Right atrium auricular region (tissue), 2 donors: ENCODE measurements at regions not wholly inside any gene's neighbourhood (a gene's known extent, or its start where the extent isn't known, plus 50 kb on each side); places are given as distances from the start of the nearest gene placed in this dataset.

Experiments used
- DNase-seq: peaks from one replicate; pipeline ENCODE4 v3.0.0-alpha.2; 2019; ENCODE audit warnings: low spot score
- H3K27ac ChIP-seq, 2 donors: fragments of 200-600 bp; sonication (generic); 1 replicate in 1 of 2; 2 replicates in 1 of 2; pipeline ENCODE4 v1.5.1; 2016 to 2019
- H3K27me3 ChIP-seq, 2 donors: fragments of 200-600 bp; sonication (generic); one replicate each; pipeline versions ENCODE4 v1.5.1 to v1.6.0; 2017 to 2019
- H3K36me3 ChIP-seq: fragments of 200-600 bp; sonication (generic); one replicate; pipeline ENCODE4 v1.5.1; 2016
- H3K4me1 ChIP-seq, 2 donors: fragments of 200-600 bp; sonication (generic); one replicate each; pipeline versions ENCODE4 v1.5.1 to v1.6.0; 2017 to 2019
- H3K4me3 ChIP-seq, 2 donors: fragments of 200-600 bp; sonication (generic); 1 replicate in 1 of 2; 2 replicates in 1 of 2; pipeline ENCODE4 v1.5.1; 2017 to 2019; ENCODE audit warnings: mild to moderate bottlenecking in 1 of 2, moderate library complexity in 1 of 2
- H3K9me3 ChIP-seq, 2 donors: fragments of 200-600 bp; sonication (generic); one replicate each; pipeline ENCODE4 v1.5.1; 2019
- CTCF ChIP-seq, 2 donors: fragments of 200-600 bp; sonication (generic); IDR thresholded peaks; one replicate each; pipeline ENCODE4 v1.5.1; 2019; ENCODE audit warnings: antibody characterized with exemption in 2 of 2

GRCh38 chr20:60292001-60292520, 333.8 kb downstream of the CDH26 start:
- Histone ChIP-seq H3K36me3 (no peaks in the 10 kb centered on the region), H3K27me3 (no peaks in the 10 kb centered on the region), H3K9me3 (peaks cover 8 to 27% of the 10 kb centered on the region in 2 donors), H3K27ac (no peak overlapping the region), H3K4me3 (no peak overlapping the region), H3K4me1 (no peaks in the 10 kb centered on the region)
- no peak for DNase-seq
- no peak for TF ChIP-seq CTCF (IDR thresholded peaks at IDR 0.05)

GRCh38 chr20:60294632-60295031, 336.4 kb downstream of the CDH26 start:
- no peak overlapping the region for H3K27ac ChIP-seq
- no peak overlapping the region for H3K4me3 ChIP-seq
- no peaks in the 10 kb centered on the region for H3K27me3 ChIP-seq
- H3K9me3 ChIP-seq = peaks cover 7 to 13% of the 10 kb centered on the region in 2 donors
- TF ChIP-seq CTCF (IDR thresholded peaks at IDR 0.05) = no peak
- no peaks in the 10 kb centered on the region for H3K4me1 ChIP-seq
- H3K36me3 ChIP-seq = no peaks in the 10 kb centered on the region
- DNase-seq = no peak

- H3K36me3 ChIP-seq = no peaks in the 10 kb centered on the region
- H3K27ac ChIP-seq = no peak overlapping the region
- DNase-seq = no peak
- no peak overlapping the region for H3K4me3 ChIP-seq
- H3K27me3 ChIP-seq = no peaks in the 10 kb centered on the region
- no peak for TF ChIP-seq CTCF (IDR thresholded peaks at IDR 0.05)
- H3K9me3 ChIP-seq = peaks cover 3 to 7% of the 10 kb centered on the region in 2 donors
- no peaks in the 10 kb centered on the region for H3K4me1 ChIP-seq
These were observed 337.0 kb downstream of the CDH26 start for GRCh38 chr20:60295214-60295613.

GRCh38 chr20:60297649-60298048, 339.4 kb downstream of the CDH26 start:
- Histone ChIP-seq H3K4me3 (no peak overlapping the region), H3K36me3 (no peaks in the 10 kb centered on the region), H3K9me3 (no peaks in the 10 kb centered on the region), H3K27ac (no peak overlapping the region), H3K27me3 (no peaks in the 10 kb centered on the region), H3K4me1 (no peaks in the 10 kb centered on the region)
- no peak for TF ChIP-seq CTCF (IDR thresholded peaks at IDR 0.05)
- no peak for DNase-seq

GRCh38 chr20:60298647-60299046, 340.4 kb downstream of the CDH26 start:
- Histone ChIP-seq H3K27me3 (no peaks in the 10 kb centered on the region), H3K27ac (no peak overlapping the region), H3K4me1 (no peaks in the 10 kb centered on the region), H3K4me3 (no peak overlapping the region), H3K9me3 (no peaks in the 10 kb centered on the region), H3K36me3 (no peaks in the 10 kb centered on the region)
- no peak for TF ChIP-seq CTCF (IDR thresholded peaks at IDR 0.05)
- no peak for DNase-seq

GRCh38 chr20:60299951-60300350, 341.7 kb downstream of the CDH26 start:
- no peak for TF ChIP-seq CTCF (IDR thresholded peaks at IDR 0.05)
- no peak for DNase-seq
- H3K9me3 ChIP-seq = no peaks in the 10 kb centered on the region
- no peaks in the 10 kb centered on the region for H3K27me3 ChIP-seq
- H3K4me1 ChIP-seq = no peaks in the 10 kb centered on the region
- H3K36me3 ChIP-seq = no peaks in the 10 kb centered on the region
- H3K4me3 ChIP-seq = no peak overlapping the region
- H3K27ac ChIP-seq = no peak overlapping the region
